ENCODE measurements at regions not wholly inside any gene's neighbourhood (a gene's known extent, or its start where the extent isn't known, plus 50 kb on each side); places are given as distances from the start of the nearest gene placed in this dataset.

- DNase-seq (ENCODE audit: low read depth): no peak
Measured at GRCh38 chr21:37967036-37967435, 50.8 kb upstream of the KCNJ6 start.

GRCh38 chr21:37968744-37969143 lies 52.5 kb upstream of the KCNJ6 start:
- no peak for DNase-seq (ENCODE audit: low read depth)

- DNase-seq (ENCODE audit: low read depth): no peak
Measured at GRCh38 chr21:37970548-37970947, 54.3 kb upstream of the KCNJ6 start.

GRCh38 chr21:37971390-37971950 lies 55.2 kb upstream of the KCNJ6 start:
- no peak for DNase-seq (ENCODE audit: low read depth)

GRCh38 chr21:37974081-37974480 lies 57.8 kb upstream of the KCNJ6 start:
- DNase-seq (ENCODE audit: low read depth): no peak

GRCh38 chr21:37982496-37983318 lies 66.5 kb upstream of the KCNJ6 start:
- DNase-seq (ENCODE audit: low read depth): no peak

- no peak for DNase-seq (ENCODE audit: low read depth)
Measured at GRCh38 chr21:37983336-37984095, 67.3 kb upstream of the KCNJ6 start.

- no peak for DNase-seq (ENCODE audit: low read depth)
Measured at GRCh38 chr21:37984416-37984815, 68.2 kb upstream of the KCNJ6 start.

GRCh38 chr21:37986000-37986399 lies 69.7 kb upstream of the KCNJ6 start:
- DNase-seq (ENCODE audit: low read depth): no peak

- no peak for DNase-seq (ENCODE audit: low read depth)
Measured at GRCh38 chr21:37986751-37987399, 70.6 kb upstream of the KCNJ6 start.

- DNase-seq (ENCODE audit: low read depth): no peak
Measured at GRCh38 chr21:37987668-37988067, 71.4 kb upstream of the KCNJ6 start.

GRCh38 chr21:37993071-37993470 lies 76.8 kb upstream of the KCNJ6 start:
- DNase-seq (ENCODE audit: low read depth): no peak

- DNase-seq (ENCODE audit: low read depth): no peak
Measured at GRCh38 chr21:37994211-37994610, 78.0 kb upstream of the KCNJ6 start.

- no peak for DNase-seq (ENCODE audit: low read depth)
Measured at GRCh38 chr21:38012672-38013071, 96.4 kb upstream of the KCNJ6 start.

- no peak for DNase-seq (ENCODE audit: low read depth)
Measured at GRCh38 chr21:38013741-38014140, 97.5 kb upstream of the KCNJ6 start.

- DNase-seq (ENCODE audit: low read depth): no peak
Measured at GRCh38 chr21:38014298-38014697, 98.0 kb upstream of the KCNJ6 start.

- DNase-seq (ENCODE audit: low read depth): peak; percentile 9
Measured at GRCh38 chr21:38027901-38028498, 111.7 kb upstream of the KCNJ6 start.

GRCh38 chr21:38032082-38032801 lies 116.0 kb upstream of the KCNJ6 start:
- no peak for DNase-seq (ENCODE audit: low read depth)

GRCh38 chr21:38036016-38036415 lies 119.8 kb upstream of the KCNJ6 start:
- DNase-seq (ENCODE audit: low read depth): no peak

GRCh38 chr21:38037416-38037815 lies 121.2 kb upstream of the KCNJ6 start:
- no peak for DNase-seq (ENCODE audit: low read depth)

GRCh38 chr21:38039369-38039768 lies 123.1 kb upstream of the KCNJ6 start:
- no peak for DNase-seq (ENCODE audit: low read depth)

- no peak for DNase-seq (ENCODE audit: low read depth)
Measured at GRCh38 chr21:38039841-38040240, 123.6 kb upstream of the KCNJ6 start.
